ENCODE measurements at regions not wholly inside any gene's neighbourhood (a gene's known extent, or its start where the extent isn't known, plus 50 kb on each side); places are given as distances from the start of the nearest gene placed in this dataset.

GRCh38 chr6:14200047-14200446 lies 82.5 kb downstream of the CD83 start:
- H3F3A ChIP-seq (replicated peaks; ENCODE audit: low read depth): no peaks in the 10 kb centered on the region
- Mint-ChIP-seq H3K27me3 (ENCODE audit: insufficient read depth, low read depth, poor library complexity) (no peaks in the 10 kb centered on the region), H3K36me3 (ENCODE audit: low read depth) (no peaks in the 10 kb centered on the region; the same call in 2 of the 3 replicates), H3K4me1 (peaks cover 3% of the 10 kb centered on the region), H3K4me3 (no peak overlapping the region), H3K27ac (no peak overlapping the region), H3K9me3 (no peaks in the 10 kb centered on the region; the same call in 2 of the 3 replicates)
- H3K4me3 ChIP-seq: no peak overlapping the region
- H3K4me2 ChIP-seq: no peak overlapping the region
- no peak for TF ChIP-seq CREB1 (CRISPR knock-in tag; IDR thresholded peaks at IDR 0.05; ENCODE audit: low read depth)
- no peak for TF ChIP-seq POLR2AphosphoS5 (IDR thresholded peaks at IDR 0.05; ENCODE audit: low read depth)
- TF ChIP-seq ZNF331 (CRISPR knock-in tag; IDR thresholded peaks at IDR 0.05; ENCODE audit: low read depth): no peak
- no peak for TF ChIP-seq CTCF (conservative IDR thresholded peaks at IDR 0.05; ENCODE audit: low read depth in 2 of 2)
- no peak for TF ChIP-seq JUNB (IDR thresholded peaks at IDR 0.05; ENCODE audit: unreplicated experiment)
- H3K27me3 ChIP-seq (ENCODE audit: insufficient read depth): no peaks in the 10 kb centered on the region
- no peak overlapping the region for H3K27ac ChIP-seq (ENCODE audit: low read depth)
- no peak for DNase-seq (ENCODE audit: low spot score)
- H3K79me2 ChIP-seq (replicated peaks; ENCODE audit: insufficient read depth): no peaks in the 10 kb centered on the region
- H3K9me2 ChIP-seq (ENCODE audit: insufficient read depth): peaks cover 7% of the 10 kb centered on the region; the same call in 1 of the 2 replicates
- no peak for ATAC-seq
- H4K20me1 ChIP-seq (replicated peaks; ENCODE audit: insufficient read depth): no peaks in the 10 kb centered on the region
- 0 out of 2 replicates have a peak, but pooled peaks cover 2% of the 10 kb centered on the region for H3K4me1 ChIP-seq (ENCODE audit: insufficient read depth)
- no peak overlapping the region for H2AFZ ChIP-seq
- H3K36me3 ChIP-seq (ENCODE audit: insufficient read depth): no peaks in the 10 kb centered on the region

GRCh38 chr6:14202947-14203346 lies 85.4 kb downstream of the CD83 start:
- Mint-ChIP-seq H3K4me3 (no peak overlapping the region), H3K27ac (no peak overlapping the region), H3K4me1 (no peaks in the 10 kb centered on the region), H3K36me3 (ENCODE audit: low read depth) (no peaks in the 10 kb centered on the region; the same call in 2 of the 3 replicates), H3K27me3 (ENCODE audit: insufficient read depth, low read depth, poor library complexity) (no peaks in the 10 kb centered on the region), H3K9me3 (no peaks in the 10 kb centered on the region; the same call in 2 of the 3 replicates)
- no peaks in the 10 kb centered on the region for H3K4me1 ChIP-seq (ENCODE audit: insufficient read depth)
- no peak for ATAC-seq
- no peak overlapping the region for H2AFZ ChIP-seq
- no peaks in the 10 kb centered on the region for H3F3A ChIP-seq (replicated peaks; ENCODE audit: low read depth)
- DNase-seq (ENCODE audit: low spot score): no peak
- no peaks in the 10 kb centered on the region for H3K27me3 ChIP-seq (ENCODE audit: insufficient read depth)
- no peak overlapping the region for H3K4me3 ChIP-seq
- H3K36me3 ChIP-seq (ENCODE audit: insufficient read depth): no peaks in the 10 kb centered on the region; the same call in 1 of the 2 replicates
- H3K27ac ChIP-seq (ENCODE audit: low read depth): no peak overlapping the region
- no peaks in the 10 kb centered on the region for H3K79me2 ChIP-seq (replicated peaks; ENCODE audit: insufficient read depth)
- no peak overlapping the region for H3K4me2 ChIP-seq
- no peaks in the 10 kb centered on the region for H4K20me1 ChIP-seq (replicated peaks; ENCODE audit: insufficient read depth)
- peaks cover 7% of the 10 kb centered on the region; the same call in 1 of the 2 replicates for H3K9me2 ChIP-seq (ENCODE audit: insufficient read depth)
- no peak for TF ChIP-seq EZH2phosphoT487 (IDR thresholded peaks at IDR 0.05; ENCODE audit: unreplicated experiment)
- no peak for TF ChIP-seq ZNF331 (CRISPR knock-in tag; IDR thresholded peaks at IDR 0.05; ENCODE audit: low read depth)
- no peak for TF ChIP-seq ZNF462 (CRISPR knock-in tag; IDR thresholded peaks at IDR 0.05)
- TF ChIP-seq CTCF (conservative IDR thresholded peaks at IDR 0.05; ENCODE audit: low read depth in 2 of 2): no peak
- no peak for TF ChIP-seq EZH2 (IDR thresholded peaks at IDR 0.05; ENCODE audit: low read depth, unreplicated experiment)
- TF ChIP-seq ETS1 (IDR thresholded peaks at IDR 0.05): no peak
- TF ChIP-seq JUNB (IDR thresholded peaks at IDR 0.05; ENCODE audit: unreplicated experiment): no peak
